Activated CD4-positive, CD25-positive, alpha-beta regulatory T cell treated with anti-CD3 and anti-CD28 coated beads, Interleukin-2, amount 50 U/mL, for 72 hours (primary cell): ENCODE measurements at regions not wholly inside any gene's neighbourhood (a gene's known extent, or its start where the extent isn't known, plus 50 kb on each side); places are given as distances from the start of the nearest gene placed in this dataset.
"Not testable (repeated sequence)": the region's sequence is repeated elsewhere in the genome, so short reads cannot be mapped to it uniquely, and the experiment has no call there.

Experiments used
- DNase-seq: peaks from one replicate; pipeline ENCODE4 v3.0.0; 2021

DNA sequence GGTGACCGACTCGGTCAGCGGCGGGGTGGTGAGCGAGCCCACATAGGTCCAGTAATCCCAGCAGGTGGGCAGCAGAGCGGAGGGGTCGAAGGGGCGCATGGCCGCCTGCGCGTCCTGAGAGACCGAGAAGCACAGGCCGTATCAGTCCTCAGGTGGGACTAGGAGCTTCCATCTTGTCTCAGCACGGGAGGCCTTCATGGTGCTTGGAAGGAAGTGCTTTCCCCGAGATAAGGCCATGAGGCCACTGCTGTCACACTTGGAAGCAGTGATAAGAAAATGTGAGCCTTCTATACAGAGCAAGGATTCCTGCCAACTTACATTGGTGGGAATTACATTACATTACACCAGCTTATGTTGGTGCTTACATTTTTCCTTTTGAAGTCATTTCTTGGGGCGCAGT, 62.6 kb upstream of the METTL9 start:
- not testable (repeated sequence) for DNase-seq

GRCh38 chr16:21537598-21537997, 61.8 kb upstream of the METTL9 start:
- not testable (repeated sequence) for DNase-seq

GRCh38 chr16:21539107-21539618, 60.2 kb upstream of the METTL9 start:
- not testable (repeated sequence) for DNase-seq

DNA sequence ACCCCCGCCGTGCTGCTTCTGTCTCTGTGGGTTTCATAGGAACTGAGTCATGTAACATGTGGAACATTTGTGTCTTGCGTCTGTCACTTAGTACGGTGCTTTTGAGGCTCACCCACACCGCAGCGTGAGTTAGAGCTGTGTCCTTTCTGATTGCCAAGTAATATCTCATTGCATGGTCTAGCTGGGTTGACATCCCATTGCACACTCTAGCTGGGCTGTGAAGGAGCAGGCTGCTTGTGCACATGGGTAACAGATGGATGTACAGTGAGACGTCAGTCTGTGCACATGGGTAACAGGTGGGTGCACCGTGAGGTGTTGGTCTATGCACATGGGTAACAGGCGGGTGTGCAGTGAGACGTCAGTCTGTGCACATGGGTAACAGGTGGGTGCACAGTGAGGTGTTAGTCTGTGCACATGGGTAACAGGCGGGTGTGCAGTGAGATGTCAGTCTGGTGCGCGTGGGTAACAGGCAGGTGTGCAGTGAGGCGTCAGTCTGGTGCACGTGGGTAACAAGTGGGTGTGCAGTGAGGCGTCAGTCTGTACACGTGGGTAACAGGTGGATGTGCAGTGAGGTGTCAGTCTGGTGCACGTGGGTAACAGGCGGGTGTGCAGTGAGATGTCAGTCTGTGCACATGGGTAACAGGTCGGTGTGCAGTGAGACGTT, 58.5 kb upstream of the METTL9 start:
- DNase-seq: peak; percentile 65

DNA sequence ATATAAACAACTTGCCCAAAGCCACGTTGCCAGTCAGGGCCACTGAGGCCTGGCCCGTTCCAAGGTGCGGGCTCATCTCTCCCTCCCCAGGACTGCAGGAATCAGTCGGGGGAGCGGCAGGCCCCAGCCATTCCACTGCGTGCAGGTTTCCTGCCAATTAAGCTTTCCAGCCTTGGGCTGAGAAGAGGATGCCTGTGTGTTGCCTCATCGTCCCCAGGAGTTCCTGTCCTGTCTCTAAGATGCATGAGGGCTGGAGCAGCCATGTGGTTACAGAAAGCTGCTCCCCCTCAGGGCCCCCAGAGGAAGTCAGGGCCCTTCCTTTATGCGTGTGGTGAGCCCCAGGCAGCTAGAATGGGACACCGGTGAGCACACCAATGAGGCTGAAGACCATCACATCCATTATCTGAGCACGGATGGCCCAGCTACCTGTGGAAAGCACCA, 57.7 kb upstream of the METTL9 start:
- not testable (repeated sequence) for DNase-seq

DNA sequence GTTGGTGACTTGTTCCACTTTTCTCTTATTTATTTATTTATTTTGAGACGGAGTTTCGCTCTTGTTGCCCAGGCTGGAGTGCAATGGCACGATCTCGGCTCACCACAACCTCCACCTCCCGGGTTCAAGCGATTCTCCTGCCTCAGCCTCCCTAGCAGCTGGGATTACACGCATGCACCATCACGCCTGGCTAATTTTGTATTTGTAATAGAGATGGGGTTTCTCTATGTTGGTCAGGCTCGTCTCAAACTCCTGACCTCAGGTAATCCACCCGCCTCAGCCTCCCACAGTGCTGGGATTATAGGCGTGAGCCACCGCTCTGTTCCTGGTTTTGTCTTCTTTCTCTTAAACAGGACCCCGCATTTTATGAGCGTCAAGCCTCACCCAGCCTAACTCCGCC, 57.3 kb upstream of the METTL9 start:
- not testable (repeated sequence) for DNase-seq

GRCh38 chr16:21542491-21543124, 56.8 kb upstream of the METTL9 start:
- not testable (repeated sequence) for DNase-seq

DNA sequence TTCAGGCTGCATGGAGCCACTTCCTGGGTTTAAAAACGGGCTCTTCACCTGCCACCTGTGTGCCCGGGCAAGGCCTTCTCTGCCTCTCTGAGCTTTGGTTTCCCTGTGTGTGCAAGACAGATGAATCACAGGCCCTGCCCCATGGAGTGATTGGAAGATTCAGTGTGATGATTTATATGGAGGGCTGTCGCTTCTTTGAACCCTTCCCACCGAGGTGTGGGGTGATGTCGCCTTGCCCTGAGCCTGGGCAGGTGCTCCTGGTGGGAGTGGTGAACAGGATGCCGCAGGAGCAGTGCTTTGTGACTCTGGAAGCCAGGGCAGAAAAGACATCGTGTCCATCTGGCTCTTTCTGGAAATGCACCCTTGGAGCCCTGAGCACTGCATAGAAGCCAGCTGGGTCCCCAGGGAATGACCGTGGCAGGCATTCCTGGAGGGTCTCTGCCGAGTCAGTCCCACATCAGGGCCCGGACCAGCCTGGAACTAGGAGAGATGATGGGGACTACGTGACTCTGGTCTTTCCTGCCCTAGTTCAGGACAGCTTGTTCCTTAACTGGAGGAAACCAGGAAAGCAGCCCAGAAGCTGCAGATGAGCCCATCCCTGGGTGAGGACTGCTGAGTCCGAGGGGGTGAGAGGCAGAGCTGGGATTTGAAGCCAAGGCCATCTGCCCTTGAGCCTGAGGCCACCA, 56.1 kb upstream of the METTL9 start:
- DNase-seq: not testable (repeated sequence)

- not testable (repeated sequence) for DNase-seq
These were observed 53.6 kb upstream of the METTL9 start for GRCh38 chr16:21545664-21546326.

DNA sequence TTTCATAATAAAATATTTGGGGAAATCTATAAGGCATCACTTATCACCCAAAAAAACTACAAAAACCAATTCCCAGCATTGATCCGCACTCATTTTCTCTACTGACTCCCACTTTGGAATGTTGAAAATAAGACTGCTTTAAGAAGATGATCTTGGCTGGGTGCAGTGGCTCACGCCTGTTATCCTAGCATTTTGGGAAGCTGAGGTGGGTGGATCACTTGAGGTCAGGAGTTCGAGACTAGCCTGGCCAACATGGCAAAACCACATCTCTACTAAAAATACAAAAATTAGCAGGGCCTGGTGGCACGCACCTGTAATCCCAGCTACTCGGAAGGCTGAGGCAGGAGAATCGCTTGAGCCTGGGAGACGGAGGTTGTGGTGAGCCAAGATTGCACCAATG, 50.0 kb upstream of the METTL9 start:
- DNase-seq: not testable (repeated sequence)
